Aorta (tissue), 5 donors: ENCODE measurements at regions not wholly inside any gene's neighbourhood (a gene's known extent, or its start where the extent isn't known, plus 50 kb on each side); places are given as distances from the start of the nearest gene placed in this dataset.

Experiments used
- ATAC-seq: fragments of 200-7000 bp; cut with Tn5 transposase; one replicate; pipeline ENCODE4 v1.9.1; 2022; ENCODE audit warnings: moderate library complexity; ENCODE audit not compliant: low FRiP score
- DNase-seq, 2 donors: peaks; one replicate each; pipeline ENCODE4 v3.0.0-alpha.2; 2020
- H3K27ac ChIP-seq, 2 donors: one replicate each; pipeline ENCODE4 v1.5.1; 2013; ENCODE audit warnings: low read length in 2 of 2, mild to moderate bottlenecking in 2 of 2, moderate library complexity in 2 of 2, control low read depth in 1 of 2, inconsistent platforms in 1 of 2, low read depth in 1 of 2
- H3K27me3 ChIP-seq, 2 donors: one replicate each; pipeline ENCODE4 v1.6.1; 2013; ENCODE audit warnings: control low read depth in 1 of 2, low read length in 1 of 2, mild to moderate bottlenecking in 1 of 2, moderate library complexity in 1 of 2; ENCODE audit not compliant: insufficient read depth in 2 of 2, control insufficient read depth in 1 of 2
- H3K36me3 ChIP-seq, 2 donors: one replicate each; pipeline ENCODE4 v1.6.1; 2013; ENCODE audit warnings: control low read depth in 1 of 2, low read length in 1 of 2, mild to moderate bottlenecking in 1 of 2; ENCODE audit not compliant: insufficient read depth in 2 of 2, control insufficient read depth in 1 of 2
- H3K4me1 ChIP-seq, 2 donors: one replicate each; pipeline ENCODE4 v1.6.1; 2013; ENCODE audit warnings: low read length in 2 of 2, control low read depth in 1 of 2, mild to moderate bottlenecking in 1 of 2, moderate library complexity in 1 of 2; ENCODE audit not compliant: insufficient read depth in 2 of 2, control insufficient read depth in 1 of 2
- H3K4me3 ChIP-seq, 2 donors: one replicate each; pipeline ENCODE4 v1.5.1; 2013; ENCODE audit warnings: low read length in 2 of 2, control low read depth in 1 of 2, mild to moderate bottlenecking in 1 of 2
- H3K9me3 ChIP-seq: one replicate; pipeline ENCODE4 v1.6.1; 2013; ENCODE audit warnings: mild to moderate bottlenecking, low read length; ENCODE audit not compliant: control insufficient read depth
- WGBS, 2 donors: extraction: QIAGEN DNeasy Blood & Tissue Kit; methylation state at CpG; one replicate each; pipeline ENCODE4 v1.1.7; 2013; 5-methylcytosine and 5-hydroxymethylcytosine counted together
- intact Hi-C, 2 donors: fragments of 100-400 bp; cut with DNase I; formaldehyde crosslinking; loops; one replicate each; pipeline versions ENCODE4 v1.14.2 to v1.15.0; 2022
- donor health status: healthy with polysubstance abuse.
- donor health status: Bipolar disorder and iron deficiency.
- donor health status: DM: no; HTN: no; CAD: no.
- donor health status: DM: no; HTN: no; CAD: no.
- donor health status: DM: yes; HTN: yes; CAD: no.

DNA sequence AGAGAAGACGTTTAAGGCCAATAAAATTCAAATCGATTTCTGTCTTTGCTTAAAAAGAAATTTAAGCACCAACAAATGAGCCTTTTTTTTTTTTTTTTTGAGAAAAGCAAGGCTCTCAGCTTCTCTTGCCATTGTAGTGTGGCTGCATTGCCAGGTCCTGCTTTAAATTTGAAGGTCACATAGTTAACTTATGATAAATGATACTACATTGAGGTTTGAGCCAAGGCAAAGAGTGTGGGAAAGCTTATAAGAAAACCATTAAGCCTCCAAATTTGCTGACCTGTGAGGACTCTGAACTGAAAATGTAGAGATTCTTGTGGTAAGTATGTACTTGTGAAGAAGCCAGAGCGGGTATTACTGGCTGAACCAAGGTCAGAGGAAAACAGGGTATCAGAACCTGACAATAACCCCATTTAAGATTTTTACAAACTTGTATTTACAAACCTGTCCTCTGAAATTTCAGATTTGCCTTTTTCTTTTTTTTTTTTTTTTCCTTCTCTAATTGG is 519.7 kb upstream of the RGMA start:
- Histone ChIP-seq H3K4me1 (no peaks in the 10 kb centered on the region), H3K9me3 (no peaks in the 10 kb centered on the region), H3K27ac (no peak overlapping the region), H3K4me3 (no peak overlapping the region), H3K36me3 (no peaks in the 10 kb centered on the region), H3K27me3 (no peaks in the 10 kb centered on the region)
- no peak for DNase-seq
- no peak for ATAC-seq
- intact Hi-C loops, result loop anchor here in 1 of 2 donors (10.0 kb wide), 1 partner anchor 574 kb away; no protein-coding TSS in a partner anchor
- 25 to 36% methylated on average over 3 of the region's 3 CpGs for WGBS, 2 donors

DNA sequence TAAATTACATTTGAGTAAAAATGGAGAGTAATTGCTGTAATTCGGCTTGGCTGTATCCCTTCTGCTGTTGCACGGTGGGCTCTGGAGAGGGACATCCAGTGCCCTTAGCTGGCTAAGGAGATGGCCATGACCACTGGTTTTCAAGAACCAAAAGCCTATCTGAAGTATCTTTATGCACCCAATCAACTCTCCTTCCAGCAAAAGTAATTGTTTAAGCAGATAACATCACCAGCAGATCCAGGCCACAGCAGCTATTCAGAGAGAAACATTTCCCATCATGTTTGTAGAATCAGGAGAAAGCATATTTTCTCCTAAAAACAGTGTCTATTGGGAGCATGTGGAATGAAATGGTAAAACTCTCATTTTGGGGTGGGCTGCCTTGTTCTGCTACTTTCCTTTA is 514.5 kb upstream of the RGMA start:
- Histone ChIP-seq H3K27ac (no peak overlapping the region), H3K4me1 (no peaks in the 10 kb centered on the region), H3K4me3 (no peak overlapping the region), H3K9me3 (no peaks in the 10 kb centered on the region), H3K36me3 (no peaks in the 10 kb centered on the region), H3K27me3 (no peaks in the 10 kb centered on the region)
- 84 to 98% methylated on average over 2 of the region's 2 CpGs for WGBS, 2 donors
- no peak for DNase-seq
- ATAC-seq, result no peak
- intact Hi-C loops, result loop anchor here in 1 of 2 donors (10.0 kb wide), 1 partner anchor 569 kb away; no protein-coding TSS in a partner anchor

- Histone ChIP-seq H3K4me1 (no peaks in the 10 kb centered on the region), H3K27me3 (no peaks in the 10 kb centered on the region), H3K4me3 (no peak overlapping the region), H3K9me3 (no peaks in the 10 kb centered on the region), H3K27ac (no peak overlapping the region), H3K36me3 (no peaks in the 10 kb centered on the region)
- DNase-seq (no peak), ATAC-seq (no peak)
- intact Hi-C loops, result no loop called here
Observed at GRCh38 chr15:93587059-93587521, 498.1 kb upstream of the RGMA start.

DNA sequence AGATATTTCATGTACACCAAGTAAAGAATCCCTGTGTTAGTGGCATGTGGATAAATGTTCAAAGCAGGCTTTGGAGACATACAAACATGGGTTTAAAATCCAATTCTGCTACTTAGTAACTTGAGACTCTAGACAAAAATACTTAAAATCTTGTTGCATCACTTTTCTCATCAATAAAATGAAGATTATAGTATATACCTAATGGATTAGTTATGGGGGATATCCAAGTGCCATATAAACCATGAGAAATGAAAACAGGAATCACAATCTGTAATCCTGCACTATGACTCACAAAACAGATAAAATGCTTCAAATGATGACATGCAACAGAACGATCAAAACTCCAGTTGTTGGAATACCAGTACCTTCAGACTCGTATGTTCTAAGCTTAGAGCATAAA is 496.0 kb upstream of the RGMA start:
- Histone ChIP-seq H3K27me3 (no peaks in the 10 kb centered on the region), H3K36me3 (no peaks in the 10 kb centered on the region), H3K27ac (no peak overlapping the region), H3K4me1 (no peaks in the 10 kb centered on the region), H3K9me3 (no peaks in the 10 kb centered on the region), H3K4me3 (no peak overlapping the region)
- ATAC-seq, result no peak
- 75 to 84% methylated on average over 2 of the region's 2 CpGs for WGBS, 2 donors
- no peak for DNase-seq
- intact Hi-C loops, result no loop called here

DNA sequence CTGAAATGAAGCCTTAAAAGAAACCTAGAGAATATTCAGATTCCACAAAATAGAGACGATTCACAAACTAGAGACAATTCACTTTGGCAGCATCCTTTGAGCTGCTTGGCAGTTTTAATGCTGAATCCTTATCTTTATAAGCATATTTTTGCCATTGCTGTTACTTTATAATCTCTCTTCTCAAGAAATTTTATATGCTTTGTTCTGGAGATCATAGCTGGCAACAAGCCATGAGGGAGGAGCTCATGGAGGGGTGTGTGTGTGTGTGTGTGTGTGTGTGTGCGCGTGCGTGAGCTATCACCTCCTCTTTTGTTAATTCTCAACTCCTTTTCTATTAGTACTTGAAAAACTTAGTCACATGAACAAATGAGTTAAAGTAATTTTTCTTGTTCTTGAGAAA is 495.0 kb upstream of the RGMA start:
- DNase-seq (no peak), ATAC-seq (no peak)
- H3K9me3 ChIP-seq, result no peaks in the 10 kb centered on the region
- intact Hi-C loops, result no loop called here
- H3K4me3 ChIP-seq, result no peak overlapping the region
- WGBS, 2 donors, result 78 to 82% methylated on average over 4 of the region's 4 CpGs
- no peaks in the 10 kb centered on the region for H3K4me1 ChIP-seq
- no peak overlapping the region for H3K27ac ChIP-seq
- no peaks in the 10 kb centered on the region for H3K36me3 ChIP-seq
- no peaks in the 10 kb centered on the region for H3K27me3 ChIP-seq

GRCh38 chr15:93583552-93583951 is 494.5 kb upstream of the RGMA start:
- no peak for ATAC-seq
- Histone ChIP-seq H3K9me3 (no peaks in the 10 kb centered on the region), H3K27ac (no peak overlapping the region), H3K4me1 (no peaks in the 10 kb centered on the region), H3K36me3 (no peaks in the 10 kb centered on the region), H3K27me3 (no peaks in the 10 kb centered on the region), H3K4me3 (no peak overlapping the region)
- 64 to 76% methylated on average over 3 of the region's 3 CpGs for WGBS, 2 donors
- DNase-seq, result no peak
- intact Hi-C loops, result no loop called here

DNA sequence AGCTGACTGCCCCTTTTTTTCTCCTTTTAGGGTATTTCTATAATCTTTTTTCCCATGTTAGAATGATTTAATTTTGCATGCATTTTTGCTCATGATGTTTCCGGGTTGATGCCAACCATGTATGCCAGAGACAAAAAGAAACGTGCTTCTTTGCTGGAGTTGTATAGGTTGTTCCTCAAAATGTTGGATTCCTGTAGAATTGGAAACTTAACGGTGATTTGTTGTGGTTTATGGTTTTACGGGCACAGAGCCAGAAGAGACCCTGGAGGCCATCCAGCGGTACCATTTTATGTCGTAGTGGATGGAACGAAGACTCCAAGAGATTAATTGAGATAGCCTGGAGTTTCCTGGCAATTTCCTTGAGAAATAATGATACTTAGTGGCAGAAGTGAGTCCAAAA is 481.5 kb upstream of the RGMA start:
- H3K4me1 ChIP-seq, result no peaks in the 10 kb centered on the region
- no peaks in the 10 kb centered on the region for H3K36me3 ChIP-seq
- ATAC-seq (no peak), DNase-seq (no peak)
- H3K27ac ChIP-seq, result no peak overlapping the region
- H3K4me3 ChIP-seq, result no peak overlapping the region
- H3K9me3 ChIP-seq, result no peaks in the 10 kb centered on the region
- 48 to 52% methylated on average over 7 of the region's 7 CpGs for WGBS, 2 donors
- intact Hi-C loops, result no loop called here
- H3K27me3 ChIP-seq, result no peaks in the 10 kb centered on the region

- WGBS, 2 donors, result 47 to 55% methylated on average over 3 of the region's 3 CpGs
Observed at GRCh38 chr15:93566762-93567161, 477.8 kb upstream of the RGMA start.

GRCh38 chr15:93565201-93565600 is 476.2 kb upstream of the RGMA start:
- no peaks in the 10 kb centered on the region for H3K9me3 ChIP-seq
- H3K4me1 ChIP-seq, result no peaks in the 10 kb centered on the region
- no peak overlapping the region for H3K4me3 ChIP-seq
- ATAC-seq, result no peak
- WGBS, 2 donors, result 82 to 91% methylated on average over 4 of the region's 4 CpGs
- H3K27ac ChIP-seq, result no peak overlapping the region
- H3K36me3 ChIP-seq, result no peaks in the 10 kb centered on the region
- DNase-seq, result no peak
- intact Hi-C loops, result no loop called here
- no peaks in the 10 kb centered on the region for H3K27me3 ChIP-seq

More at GRCh38 chr15:93566762-93567161, 477.8 kb upstream of the RGMA start:
- DNase-seq, result no peak
- ATAC-seq, result no peak
- Histone ChIP-seq H3K9me3 (no peaks in the 10 kb centered on the region), H3K27ac (no peak overlapping the region), H3K27me3 (no peaks in the 10 kb centered on the region), H3K4me3 (no peak overlapping the region), H3K4me1 (no peaks in the 10 kb centered on the region), H3K36me3 (no peaks in the 10 kb centered on the region)
- intact Hi-C loops, result no loop called here
